Mesodermal cell (in vitro differentiated cells): ENCODE measurements at regions not wholly inside any gene's neighbourhood (a gene's known extent, or its start where the extent isn't known, plus 50 kb on each side); places are given as distances from the start of the nearest gene placed in this dataset.
"Not testable (repeated sequence)": the region's sequence is repeated elsewhere in the genome, so short reads cannot be mapped to it uniquely, and the experiment has no call there.

Source experiments
- H3K27ac ChIP-seq: 2 replicates; pipeline ENCODE4 v1.7.0; 2013; ENCODE audit warnings: mild to moderate bottlenecking, low read depth, low read length, moderate library complexity; ENCODE audit not compliant: severe bottlenecking
- H3K36me3 ChIP-seq: 2 replicates; pipeline ENCODE4 v1.7.1; 2013; ENCODE audit warnings: mild to moderate bottlenecking, low read length, moderate library complexity; ENCODE audit not compliant: control insufficient read depth, insufficient read depth
- H3K4me1 ChIP-seq: one replicate; pipeline ENCODE4 v1.7.1; 2013; ENCODE audit warnings: mild to moderate bottlenecking, low read length; ENCODE audit not compliant: insufficient read depth, control insufficient read depth, poor library complexity, severe bottlenecking
- H3K4me3 ChIP-seq: 2 replicates; pipeline ENCODE4 v1.7.0; 2013; ENCODE audit warnings: low read length, control low read depth, mild to moderate bottlenecking; ENCODE audit not compliant: insufficient read depth, poor library complexity, severe bottlenecking; ENCODE audit errors: extremely low read depth
- H3K9me3 ChIP-seq: 2 replicates; pipeline ENCODE4 v1.7.1; 2013; ENCODE audit warnings: mild to moderate bottlenecking, low read length, moderate library complexity; ENCODE audit not compliant: control insufficient read depth
- WGBS, 2 experiments: methylation state at CpG; one replicate each; pipeline ENCODE4 v1.1.5; 2013; ENCODE audit warnings: missing lambda C conversion rate in 2 of 2; ENCODE audit not compliant: insufficient coverage in 2 of 2; 5-methylcytosine and 5-hydroxymethylcytosine counted together

GRCh38 chr6:21282360-21282759, 311.2 kb upstream of the SOX4 start:
- 90 to 93% methylated on average over 2 of the region's 3 CpGs for WGBS, 2 experiments
- Histone ChIP-seq H3K27ac (peak overlapping the region; percentile 51), H3K4me1 (peaks cover 12% of the 10 kb centered on the region)
- H3K36me3 ChIP-seq, H3K4me3 ChIP-seq, H3K9me3 ChIP-seq: not testable (repeated sequence)

GRCh38 chr6:21284166-21284565, 309.4 kb upstream of the SOX4 start:
- WGBS, 2 experiments: 65 to 74% methylated on average over 3 of the region's 3 CpGs
- Histone ChIP-seq H3K9me3 (no peaks in the 10 kb centered on the region), H3K27ac (no peak overlapping the region), H3K4me3 (no peak overlapping the region), H3K4me1 (peaks cover 9% of the 10 kb centered on the region), H3K36me3 (no peaks in the 10 kb centered on the region)

GRCh38 chr6:21284706-21285105, 308.8 kb upstream of the SOX4 start:
- Histone ChIP-seq H3K27ac (no peak overlapping the region), H3K4me1 (peaks cover 9% of the 10 kb centered on the region), H3K4me3 (no peak overlapping the region), H3K36me3 (no peaks in the 10 kb centered on the region), H3K9me3 (no peaks in the 10 kb centered on the region)
- 83 to 97% methylated on average over 5 to 7 of the region's 7 CpGs for WGBS, 2 experiments

- Histone ChIP-seq H3K4me3 (no peak overlapping the region), H3K9me3 (no peaks in the 10 kb centered on the region), H3K36me3 (no peaks in the 10 kb centered on the region), H3K4me1 (no peaks in the 10 kb centered on the region), H3K27ac (no peak overlapping the region)
- 93 to 100% methylated on average over 8 of the region's 8 CpGs for WGBS, 2 experiments
Measured at GRCh38 chr6:21294144-21294543, 299.4 kb upstream of the SOX4 start.

- H3K27ac ChIP-seq: no peak overlapping the region
- no peaks in the 10 kb centered on the region for H3K36me3 ChIP-seq
- WGBS, 2 experiments: 95 to 100% methylated on average over 3 to 6 of the region's 6 CpGs
- H3K4me1 ChIP-seq: no peaks in the 10 kb centered on the region
- no peaks in the 10 kb centered on the region for H3K9me3 ChIP-seq
- H3K4me3 ChIP-seq: no peak overlapping the region
Measured at GRCh38 chr6:21295506-21296240, 297.9 kb upstream of the SOX4 start.

GRCh38 chr6:21297665-21298064, 295.9 kb upstream of the SOX4 start:
- no peaks in the 10 kb centered on the region for H3K36me3 ChIP-seq
- H3K27ac ChIP-seq: no peak overlapping the region
- 92 to 95% methylated on average over 3 of the region's 3 CpGs for WGBS, 2 experiments
- no peaks in the 10 kb centered on the region for H3K9me3 ChIP-seq
- no peaks in the 10 kb centered on the region for H3K4me1 ChIP-seq
- no peak overlapping the region for H3K4me3 ChIP-seq

- H3K4me3 ChIP-seq: no peak overlapping the region
- H3K4me1 ChIP-seq: no peaks in the 10 kb centered on the region
- H3K9me3 ChIP-seq: no peaks in the 10 kb centered on the region
- WGBS, 2 experiments: no CpG with 5 or more reads among the region's 2 CpGs
- no peak overlapping the region for H3K27ac ChIP-seq
- no peaks in the 10 kb centered on the region for H3K36me3 ChIP-seq
Measured at GRCh38 chr6:21299216-21299615, 294.3 kb upstream of the SOX4 start.

GRCh38 chr6:21300439-21300838, 293.1 kb upstream of the SOX4 start:
- no peaks in the 10 kb centered on the region for H3K4me1 ChIP-seq
- no peaks in the 10 kb centered on the region for H3K36me3 ChIP-seq
- no peaks in the 10 kb centered on the region for H3K9me3 ChIP-seq
- no peak overlapping the region for H3K4me3 ChIP-seq
- no peak overlapping the region for H3K27ac ChIP-seq
- no CpG with 5 or more reads among the region's 3 CpGs for whole genome bisulfite sequencing, 2 experiments

GRCh38 chr6:21305893-21306332, 287.6 kb upstream of the SOX4 start:
- Histone ChIP-seq H3K9me3 (no peaks in the 10 kb centered on the region), H3K4me3 (no peak overlapping the region), H3K27ac (no peak overlapping the region), H3K4me1 (no peaks in the 10 kb centered on the region), H3K36me3 (no peaks in the 10 kb centered on the region)
- 60 to 67% methylated on average over 1 of the region's 2 CpGs for WGBS, 2 experiments

GRCh38 chr6:21306546-21306945, 287.0 kb upstream of the SOX4 start:
- WGBS, 2 experiments: 75 to 88% methylated on average over 3 of the region's 4 CpGs
- no peaks in the 10 kb centered on the region for H3K9me3 ChIP-seq
- no peak overlapping the region for H3K4me3 ChIP-seq
- no peak overlapping the region for H3K27ac ChIP-seq
- no peaks in the 10 kb centered on the region for H3K36me3 ChIP-seq
- no peaks in the 10 kb centered on the region for H3K4me1 ChIP-seq

GRCh38 chr6:21309807-21310221, 283.7 kb upstream of the SOX4 start:
- no peaks in the 10 kb centered on the region for H3K4me1 ChIP-seq
- no peaks in the 10 kb centered on the region for H3K36me3 ChIP-seq
- no peaks in the 10 kb centered on the region for H3K9me3 ChIP-seq
- H3K4me3 ChIP-seq: no peak overlapping the region
- no peak overlapping the region for H3K27ac ChIP-seq
- 85 to 93% methylated on average over 7 to 9 of the region's 11 CpGs for WGBS, 2 experiments
